Neural cell (in vitro differentiated cells): ENCODE measurements at regions not wholly inside any gene's neighbourhood (a gene's known extent, or its start where the extent isn't known, plus 50 kb on each side); places are given as distances from the start of the nearest gene placed in this dataset.

Source experiments
- EP300 ChIP-seq: fragments of 450-650 bp; conservative IDR thresholded peaks from 2 replicates; pipeline ENCODE4 v1.6.1; 2014; ENCODE audit warnings: antibody characterized with exemption, mild to moderate bottlenecking, moderate library complexity; ENCODE audit not compliant: poor library complexity, severe bottlenecking
- EZH2 ChIP-seq: fragments of 200-600, 300-800 bp; shearing (Covaris generic), sonication (generic); IDR thresholded peaks from 2 replicates; pipeline ENCODE4 v1.6.1; 2014; ENCODE audit warnings: antibody characterized with exemption, low read length, borderline replicate concordance, mild to moderate bottlenecking; ENCODE audit not compliant: insufficient read depth, poor library complexity, severe bottlenecking
- MXI1 ChIP-seq: fragments of 450-650 bp; conservative IDR thresholded peaks from 2 replicates; pipeline ENCODE4 v1.6.1; 2014; ENCODE audit warnings: antibody characterized with exemption, mild to moderate bottlenecking; ENCODE audit not compliant: poor library complexity, severe bottlenecking
- SMC3 ChIP-seq: fragments of 450-650 bp; conservative IDR thresholded peaks from 2 replicates; pipeline ENCODE4 v1.6.1; 2014; ENCODE audit warnings: antibody characterized with exemption, mild to moderate bottlenecking, moderate library complexity; ENCODE audit not compliant: poor library complexity
- TF ChIP-seq, protein P1 (sequence below): fragments of 450-650 bp; IDR thresholded peaks from 2 replicates; pipeline ENCODE4 v1.5.1; 2014; ENCODE audit warnings: antibody characterized with exemption, mild to moderate bottlenecking, moderate library complexity; ENCODE audit not compliant: poor library complexity, severe bottlenecking

GRCh38 chr1:87565861-87566260, 237.2 kb downstream of the LMO4 start:
- TF ChIP-seq EP300 (no peak), EZH2 (no peak), SMC3 (no peak), MXI1 (no peak)
- TF ChIP-seq, protein P1, sequence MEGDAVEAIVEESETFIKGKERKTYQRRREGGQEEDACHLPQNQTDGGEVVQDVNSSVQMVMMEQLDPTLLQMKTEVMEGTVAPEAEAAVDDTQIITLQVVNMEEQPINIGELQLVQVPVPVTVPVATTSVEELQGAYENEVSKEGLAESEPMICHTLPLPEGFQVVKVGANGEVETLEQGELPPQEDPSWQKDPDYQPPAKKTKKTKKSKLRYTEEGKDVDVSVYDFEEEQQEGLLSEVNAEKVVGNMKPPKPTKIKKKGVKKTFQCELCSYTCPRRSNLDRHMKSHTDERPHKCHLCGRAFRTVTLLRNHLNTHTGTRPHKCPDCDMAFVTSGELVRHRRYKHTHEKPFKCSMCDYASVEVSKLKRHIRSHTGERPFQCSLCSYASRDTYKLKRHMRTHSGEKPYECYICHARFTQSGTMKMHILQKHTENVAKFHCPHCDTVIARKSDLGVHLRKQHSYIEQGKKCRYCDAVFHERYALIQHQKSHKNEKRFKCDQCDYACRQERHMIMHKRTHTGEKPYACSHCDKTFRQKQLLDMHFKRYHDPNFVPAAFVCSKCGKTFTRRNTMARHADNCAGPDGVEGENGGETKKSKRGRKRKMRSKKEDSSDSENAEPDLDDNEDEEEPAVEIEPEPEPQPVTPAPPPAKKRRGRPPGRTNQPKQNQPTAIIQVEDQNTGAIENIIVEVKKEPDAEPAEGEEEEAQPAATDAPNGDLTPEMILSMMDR, result no peak
